ENCODE measurements at regions not wholly inside any gene's neighbourhood (a gene's known extent, or its start where the extent isn't known, plus 50 kb on each side); places are given as distances from the start of the nearest gene placed in this dataset.
A peak's percentile ranks its signal among the peaks of the same experiment; 100 is the strongest.

DNA sequence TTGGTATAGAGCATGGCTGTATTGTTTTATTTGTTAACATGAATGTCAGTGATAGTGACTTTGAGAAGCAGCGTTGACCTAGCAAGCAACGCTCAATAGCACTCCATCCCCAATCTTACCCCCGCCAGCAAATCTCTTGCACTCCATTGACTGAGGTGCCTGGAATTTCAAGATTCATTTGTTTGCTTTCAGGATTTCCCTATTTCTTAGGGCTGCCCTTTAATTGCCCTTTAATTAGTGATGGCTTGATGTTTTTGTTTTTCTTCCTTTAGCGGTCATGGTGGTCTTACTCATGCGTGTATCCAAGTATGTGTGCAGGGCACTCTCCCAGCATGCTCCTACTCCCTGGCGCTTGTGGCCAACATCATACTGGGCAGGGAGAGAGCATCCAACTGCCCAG lies 216.8 kb upstream of the TBL1XR1 start:
- peaks cover 9 to 14% (median 13%) of the 10 kb centered on the region in 3 donors for H3K4me1 Mint-ChIP-seq
- H3K27me3 Mint-ChIP-seq = no peaks in the 10 kb centered on the region
- CTCF ChIA-PET = interaction anchor here (0.9 kb wide), 1 partner anchor 17 kb away, joined by 3 read pairs; no protein-coding TSS in a partner anchor
- Histone ChIP-seq H3K4me3 (ENCODE audit: low read length) (no peak overlapping the region), H3K27ac (ENCODE audit: low read depth, low read length) (no peak overlapping the region), H3K27me3 (ENCODE audit: insufficient read depth, low read length, poor library complexity, severe bottlenecking) (no peaks in the 10 kb centered on the region), H3K36me3 (ENCODE audit: insufficient read depth, low read length) (no peaks in the 10 kb centered on the region), H3K9me3 (ENCODE audit: low read length) (no peaks in the 10 kb centered on the region), H3K4me1 (ENCODE audit: insufficient read depth, low read length) (peaks cover 10% of the 10 kb centered on the region)
- H3K27ac Mint-ChIP-seq = no peak overlapping the region
- no peak overlapping the region for H3K4me3 Mint-ChIP-seq
- no peaks in the 10 kb centered on the region for H3K9me3 Mint-ChIP-seq
- DNase-seq = no peak
- POLR2A ChIA-PET = no interaction called here
- no peaks in the 10 kb centered on the region for H3K36me3 Mint-ChIP-seq

DNA sequence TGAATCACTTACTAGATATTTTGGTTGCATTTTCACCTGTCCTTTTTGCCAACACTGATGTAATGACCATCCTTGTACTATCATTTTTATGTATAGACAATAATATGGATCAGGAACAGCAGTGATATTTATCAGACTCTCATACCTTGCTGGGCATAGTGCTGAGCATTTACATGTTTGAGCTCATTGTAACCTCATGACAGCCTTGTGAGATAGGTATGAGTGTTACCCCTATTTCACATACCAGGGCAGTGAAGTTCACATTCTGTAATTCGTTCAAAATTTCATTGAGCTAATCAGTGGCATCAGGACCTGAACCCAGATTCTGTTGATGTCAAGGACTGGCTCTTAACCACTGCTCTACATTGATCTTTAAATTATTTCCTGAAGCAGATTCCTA lies 221.5 kb upstream of the TBL1XR1 start:
- Mint-ChIP-seq H3K4me1 (peaks cover 5 to 15% (median 13%) of the 10 kb centered on the region in 3 donors), H3K27ac (no peak overlapping the region), H3K9me3 (no peaks in the 10 kb centered on the region), H3K27me3 (no peaks in the 10 kb centered on the region), H3K36me3 (peaks cover 0 to 2% (median 0%) of the 10 kb centered on the region in 3 donors), H3K4me3 (no peak overlapping the region)
- Histone ChIP-seq H3K27me3 (ENCODE audit: insufficient read depth, low read length, poor library complexity, severe bottlenecking) (no peaks in the 10 kb centered on the region), H3K4me3 (ENCODE audit: low read length) (no peak overlapping the region), H3K4me1 (ENCODE audit: insufficient read depth, low read length) (no peaks in the 10 kb centered on the region), H3K9me3 (ENCODE audit: low read length) (no peaks in the 10 kb centered on the region), H3K36me3 (ENCODE audit: insufficient read depth, low read length) (no peaks in the 10 kb centered on the region), H3K27ac (ENCODE audit: low read depth, low read length) (no peak overlapping the region)
- ChIA-PET CTCF (no interaction called here), POLR2A (no interaction called here)
- DNase-seq = no peak

DNA sequence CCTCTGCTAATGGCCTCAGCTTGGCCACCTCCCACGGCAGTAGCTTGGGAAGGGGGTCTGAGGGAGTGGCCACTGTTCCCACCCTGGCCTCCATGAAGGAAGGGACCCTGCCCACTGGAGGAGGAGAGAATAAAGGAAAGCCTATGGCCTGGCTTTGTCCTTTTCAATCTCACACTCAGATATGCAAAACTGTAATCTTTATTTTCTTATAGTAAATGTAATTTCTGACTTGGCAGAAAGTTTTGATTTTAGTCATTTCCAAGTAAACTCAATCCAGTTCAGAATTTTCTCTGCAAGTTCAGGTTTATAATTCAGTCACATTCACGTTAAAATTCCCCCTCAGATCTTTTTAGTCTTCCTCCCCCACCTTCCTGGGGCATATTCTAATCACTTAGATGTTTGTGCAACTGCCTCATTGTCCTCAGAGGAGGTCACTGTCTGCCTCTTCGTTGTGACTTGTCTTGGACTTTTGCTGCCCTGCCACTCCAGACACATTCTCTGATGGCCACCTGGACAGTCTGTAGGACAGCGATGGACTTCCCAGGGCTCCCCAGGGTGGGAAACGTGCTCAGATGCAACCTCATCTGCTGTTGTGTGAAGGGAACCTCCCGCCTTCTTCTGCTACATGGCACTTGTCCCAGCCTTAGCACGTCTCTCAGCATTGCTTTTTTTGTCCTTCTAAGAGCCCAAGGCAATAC lies 222.8 kb upstream of the TBL1XR1 start:
- peak overlapping the region in 1 of 8 donors; percentile 45 for H3K27ac Mint-ChIP-seq
- H3K27me3 ChIP-seq (ENCODE audit: insufficient read depth, low read length, poor library complexity, severe bottlenecking) = no peaks in the 10 kb centered on the region
- H3K27ac ChIP-seq (ENCODE audit: low read depth, low read length) = no peak overlapping the region
- no peak overlapping the region for H3K4me3 Mint-ChIP-seq
- no peaks in the 10 kb centered on the region for H3K27me3 Mint-ChIP-seq
- ChIA-PET POLR2A (no interaction called here), CTCF (no interaction called here)
- no peaks in the 10 kb centered on the region for H3K9me3 Mint-ChIP-seq
- H3K4me3 ChIP-seq (ENCODE audit: low read length) = no peak overlapping the region
- peaks cover 0 to 2% (median 0%) of the 10 kb centered on the region in 3 donors for H3K36me3 Mint-ChIP-seq
- no peak for DNase-seq
- H3K4me1 Mint-ChIP-seq = peaks cover 5 to 26% (median 24%) of the 10 kb centered on the region in 3 donors
- no peaks in the 10 kb centered on the region for H3K36me3 ChIP-seq (ENCODE audit: insufficient read depth, low read length)
- H3K4me1 ChIP-seq (ENCODE audit: insufficient read depth, low read length) = no peaks in the 10 kb centered on the region
- no peaks in the 10 kb centered on the region for H3K9me3 ChIP-seq (ENCODE audit: low read length)

DNA sequence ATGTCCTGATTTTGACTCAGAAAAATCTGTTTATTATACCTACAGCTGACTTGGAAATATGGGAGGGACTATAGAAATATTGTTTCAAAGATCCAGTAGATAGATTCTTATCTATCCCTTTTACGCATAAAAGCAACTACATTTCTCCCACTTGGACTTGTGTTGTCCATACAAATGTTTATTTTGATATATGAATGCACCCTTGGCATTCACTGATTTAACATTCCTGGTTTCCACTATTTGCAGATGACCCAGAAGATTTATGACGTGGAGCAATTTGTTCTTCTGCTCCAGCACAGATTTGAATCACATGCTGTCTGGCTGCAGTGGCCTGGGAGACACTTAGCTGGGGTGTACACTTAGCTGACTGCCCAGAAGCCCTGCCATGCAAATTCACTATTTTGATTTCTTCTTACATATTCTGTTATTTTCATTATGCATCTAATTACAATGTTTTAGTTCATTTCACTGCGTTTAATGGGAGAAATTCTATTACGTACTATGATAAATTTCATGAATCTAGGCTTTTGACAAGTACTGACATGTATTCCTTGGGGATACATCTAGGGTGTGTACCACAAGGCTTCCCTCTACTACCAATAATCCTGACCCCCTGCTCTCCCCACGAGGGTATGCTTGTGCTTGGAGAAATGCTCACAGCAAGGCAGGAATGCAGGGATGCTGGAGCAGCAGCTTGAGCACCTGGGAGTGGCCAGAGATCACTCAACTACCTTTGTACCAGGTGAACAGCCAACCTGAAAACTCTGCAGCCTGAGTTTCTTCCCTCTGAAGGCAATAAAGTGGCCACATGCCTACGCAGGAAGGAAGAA lies 223.6 kb upstream of the TBL1XR1 start:
- no peak for DNase-seq
- H3K27ac Mint-ChIP-seq = peak overlapping the region in 1 of 8 donors; percentile 5

DNA sequence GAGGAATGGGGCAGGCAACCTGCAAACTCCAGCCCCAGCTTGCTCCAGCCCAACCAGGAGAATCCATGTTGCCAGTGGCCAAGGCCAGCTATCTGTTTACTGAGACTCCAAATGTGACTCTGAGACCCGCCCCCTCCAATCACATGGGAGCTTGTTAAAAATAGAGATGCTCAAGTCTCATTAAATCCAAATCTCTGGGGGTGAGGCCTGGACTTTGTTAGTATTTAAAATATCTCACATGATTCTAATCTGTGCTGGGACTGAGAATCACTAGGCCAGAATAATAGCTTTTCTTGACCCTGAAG lies 224.2 kb upstream of the TBL1XR1 start:
- Histone ChIP-seq H3K4me3 (ENCODE audit: low read length) (no peak overlapping the region), H3K9me3 (ENCODE audit: low read length) (no peaks in the 10 kb centered on the region), H3K27me3 (ENCODE audit: insufficient read depth, low read length, poor library complexity, severe bottlenecking) (no peaks in the 10 kb centered on the region), H3K4me1 (ENCODE audit: insufficient read depth, low read length) (peaks cover 5% of the 10 kb centered on the region), H3K27ac (ENCODE audit: low read depth, low read length) (no peak overlapping the region), H3K36me3 (ENCODE audit: insufficient read depth, low read length) (no peaks in the 10 kb centered on the region)
- H3K4me3 Mint-ChIP-seq = no peak overlapping the region
- DNase-seq = no peak
- H3K36me3 Mint-ChIP-seq = peaks cover 0 to 2% (median 0%) of the 10 kb centered on the region in 3 donors
- no peaks in the 10 kb centered on the region for H3K9me3 Mint-ChIP-seq
- peak overlapping the region in 1 of 8 donors; percentile 5 for H3K27ac Mint-ChIP-seq
- CTCF ChIA-PET = no interaction called here
- peaks cover 7 to 33% (median 29%) of the 10 kb centered on the region in 3 donors for H3K4me1 Mint-ChIP-seq
- POLR2A ChIA-PET = no interaction called here
- H3K27me3 Mint-ChIP-seq = no peaks in the 10 kb centered on the region

More for the DNA sequence above, 223.6 kb upstream of the TBL1XR1 start:
- Mint-ChIP-seq H3K4me1 (peaks cover 5 to 27% (median 24%) of the 10 kb centered on the region in 3 donors), H3K9me3 (no peaks in the 10 kb centered on the region), H3K27me3 (no peaks in the 10 kb centered on the region), H3K4me3 (no peak overlapping the region), H3K36me3 (peaks cover 0 to 2% (median 0%) of the 10 kb centered on the region in 3 donors)
- Histone ChIP-seq H3K27ac (ENCODE audit: low read depth, low read length) (no peak overlapping the region), H3K36me3 (ENCODE audit: insufficient read depth, low read length) (no peaks in the 10 kb centered on the region), H3K27me3 (ENCODE audit: insufficient read depth, low read length, poor library complexity, severe bottlenecking) (no peaks in the 10 kb centered on the region), H3K4me3 (ENCODE audit: low read length) (no peak overlapping the region), H3K9me3 (ENCODE audit: low read length) (no peaks in the 10 kb centered on the region), H3K4me1 (ENCODE audit: insufficient read depth, low read length) (no peaks in the 10 kb centered on the region)
- ChIA-PET CTCF (no interaction called here), POLR2A (no interaction called here)

DNA sequence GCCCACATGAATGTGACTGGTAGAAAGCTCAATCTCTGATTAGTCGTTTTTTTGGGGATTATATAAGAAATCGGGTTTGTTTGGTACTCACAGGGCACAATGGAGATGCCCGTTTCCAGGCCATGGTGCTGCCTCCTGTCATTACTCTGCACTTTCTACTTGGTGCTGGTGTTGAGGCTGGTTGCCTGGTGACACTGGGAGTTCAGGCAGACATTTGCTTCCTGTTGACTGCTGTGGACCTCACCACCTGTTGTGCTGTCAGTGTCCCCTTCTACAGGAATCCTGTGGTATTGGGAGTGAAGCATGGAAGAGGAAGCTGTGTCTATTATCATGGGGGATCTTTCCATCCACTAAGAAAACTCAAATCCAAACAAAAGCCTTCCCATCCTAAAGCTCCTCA lies 227.2 kb upstream of the TBL1XR1 start:
- no peak overlapping the region for H3K4me3 Mint-ChIP-seq
- CTCF ChIA-PET = no interaction called here
- no peak overlapping the region for H3K4me3 ChIP-seq (ENCODE audit: low read length)
- peaks cover 0 to 2% (median 0%) of the 10 kb centered on the region in 3 donors for H3K36me3 Mint-ChIP-seq
- POLR2A ChIA-PET = no interaction called here
- peak overlapping the region in 1 of 8 donors; percentile 58 for H3K27ac Mint-ChIP-seq
- no peak overlapping the region for H3K27ac ChIP-seq (ENCODE audit: low read depth, low read length)
- no peaks in the 10 kb centered on the region for H3K27me3 Mint-ChIP-seq
- H3K36me3 ChIP-seq (ENCODE audit: insufficient read depth, low read length) = no peaks in the 10 kb centered on the region
- DNase-seq = no peak
- H3K9me3 ChIP-seq (ENCODE audit: low read length) = no peaks in the 10 kb centered on the region
- peaks cover 22% of the 10 kb centered on the region for H3K4me1 ChIP-seq (ENCODE audit: insufficient read depth, low read length)
- no peaks in the 10 kb centered on the region for H3K27me3 ChIP-seq (ENCODE audit: insufficient read depth, low read length, poor library complexity, severe bottlenecking)
- no peaks in the 10 kb centered on the region for H3K9me3 Mint-ChIP-seq
- H3K4me1 Mint-ChIP-seq = peaks cover 28 to 50% (median 47%) of the 10 kb centered on the region in 3 donors

DNA sequence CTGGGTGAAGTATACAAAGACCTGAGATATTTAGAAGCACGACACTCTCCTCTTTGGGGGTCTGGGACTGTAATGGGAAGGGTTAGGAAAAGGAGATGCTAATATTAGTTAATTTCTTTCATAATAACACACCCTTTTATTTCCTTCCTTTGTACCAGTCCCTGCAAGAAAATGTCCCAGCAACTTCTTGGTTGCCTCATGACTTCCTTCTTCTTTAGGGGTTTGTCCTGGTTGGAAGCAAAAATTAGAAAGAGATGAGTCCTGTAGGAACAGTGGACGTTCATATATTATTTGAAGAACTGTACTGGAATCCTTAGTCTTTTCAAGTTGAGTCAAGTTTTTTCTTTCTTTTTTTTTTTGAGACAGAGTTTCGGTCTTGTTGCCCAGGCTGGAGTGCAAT lies 227.8 kb upstream of the TBL1XR1 start:
- no peak overlapping the region for H3K4me3 ChIP-seq (ENCODE audit: low read length)
- no peak for DNase-seq
- H3K4me1 Mint-ChIP-seq = peaks cover 28 to 52% (median 49%) of the 10 kb centered on the region in 3 donors
- H3K4me1 ChIP-seq (ENCODE audit: insufficient read depth, low read length) = peaks cover 22% of the 10 kb centered on the region
- H3K27ac ChIP-seq (ENCODE audit: low read depth, low read length) = no peak overlapping the region
- no peaks in the 10 kb centered on the region for H3K9me3 Mint-ChIP-seq
- no peak overlapping the region for H3K4me3 Mint-ChIP-seq
- ChIA-PET POLR2A (no interaction called here), CTCF (no interaction called here)
- H3K9me3 ChIP-seq (ENCODE audit: low read length) = no peaks in the 10 kb centered on the region
- no peaks in the 10 kb centered on the region for H3K27me3 Mint-ChIP-seq
- no peaks in the 10 kb centered on the region for H3K36me3 ChIP-seq (ENCODE audit: insufficient read depth, low read length)
- H3K27ac Mint-ChIP-seq = no peak overlapping the region
- peaks cover 0 to 2% (median 0%) of the 10 kb centered on the region in 3 donors for H3K36me3 Mint-ChIP-seq
- H3K27me3 ChIP-seq (ENCODE audit: insufficient read depth, low read length, poor library complexity, severe bottlenecking) = no peaks in the 10 kb centered on the region

DNA sequence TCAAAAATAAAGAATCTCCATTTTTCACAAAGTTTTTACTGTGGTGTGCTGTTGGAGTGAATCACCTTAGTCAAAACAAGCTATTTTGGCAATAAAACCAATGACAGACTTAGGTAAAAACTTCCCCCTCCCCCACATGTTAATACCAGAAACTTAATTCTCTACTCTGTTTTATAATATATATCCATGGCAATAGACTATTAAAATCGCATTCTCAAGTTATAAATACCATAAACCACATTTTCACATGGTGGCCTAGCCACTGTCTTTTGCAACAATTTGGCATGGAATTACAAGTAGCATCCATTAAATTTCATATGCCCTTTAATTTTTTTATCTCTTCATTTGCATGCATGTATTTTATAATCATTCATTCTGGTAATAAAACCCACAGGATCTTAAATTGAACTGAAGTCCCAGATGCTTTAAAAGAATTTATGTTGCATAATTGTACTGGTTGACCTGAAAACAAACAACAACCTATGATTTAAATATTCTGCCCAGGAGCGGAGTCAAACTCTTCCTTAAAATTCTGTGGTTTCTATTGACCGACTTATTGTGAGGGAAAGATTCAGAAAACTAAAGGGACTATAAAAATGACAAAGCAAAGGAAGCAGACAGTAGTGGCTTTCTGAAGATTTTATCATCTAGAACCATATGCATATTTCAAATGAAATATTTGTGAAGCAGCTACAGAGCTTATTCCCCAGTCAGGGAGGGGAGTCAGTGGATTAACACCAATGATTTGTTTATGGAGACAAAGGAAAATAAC lies 229.0 kb upstream of the TBL1XR1 start:
- peak overlapping the region in 4 of 7 donors; percentile 2 to 85 (median 66) for H3K4me3 Mint-ChIP-seq
- peaks cover 28 to 52% (median 44%) of the 10 kb centered on the region in 3 donors for H3K4me1 Mint-ChIP-seq
- no peaks in the 10 kb centered on the region for H3K27me3 Mint-ChIP-seq
- peaks cover 22% of the 10 kb centered on the region for H3K4me1 ChIP-seq (ENCODE audit: insufficient read depth, low read length)
- no peaks in the 10 kb centered on the region for H3K27me3 ChIP-seq (ENCODE audit: insufficient read depth, low read length, poor library complexity, severe bottlenecking)
- H3K27ac ChIP-seq (ENCODE audit: low read depth, low read length) = peak overlapping the region; percentile 48
- no peak for DNase-seq
- CTCF ChIA-PET = interaction anchor here (0.8 to 1.2 kb wide), 3 partner anchors 20 to 112 kb away, joined by 3 to 4 read pairs (median 4); no protein-coding TSS in a partner anchor
- POLR2A ChIA-PET = no interaction called here
- H3K4me3 ChIP-seq (ENCODE audit: low read length) = no peak overlapping the region
- no peaks in the 10 kb centered on the region for H3K9me3 Mint-ChIP-seq
- peaks cover 0 to 2% (median 0%) of the 10 kb centered on the region in 3 donors for H3K36me3 Mint-ChIP-seq
- H3K9me3 ChIP-seq (ENCODE audit: low read length) = no peaks in the 10 kb centered on the region
- H3K27ac Mint-ChIP-seq = peak overlapping the region; percentile 73 to 98 (median 91)
- H3K36me3 ChIP-seq (ENCODE audit: insufficient read depth, low read length) = no peaks in the 10 kb centered on the region

Measured in CD8-positive, alpha-beta memory T cell (primary cell).